K562 (cell line): ENCODE measurements at regions not wholly inside any gene's neighbourhood (a gene's known extent, or its start where the extent isn't known, plus 50 kb on each side); places are given as distances from the start of the nearest gene placed in this dataset.
A peak's percentile ranks its signal among the peaks of the same experiment; 100 is the strongest.

Source experiments
- ATF2 ChIP-seq: sonication (generic); formaldehyde crosslinking; IDR thresholded peaks from 2 replicates; pipeline ENCODE4 v1.8.1; 2022; ENCODE audit warnings: missing genetic modification reagents
- BACH1 ChIP-seq: fragments of 200-800 bp; sonication (Bioruptor generic); IDR thresholded peaks from 2 replicates; pipeline ENCODE4 v1.6.1; 2016; ENCODE audit warnings: missing genetic modification characterization, missing compliant biosample characterization
- BRCA1 ChIP-seq, 2 experiments: fragments of 450-650 bp in 1 of 2; sonication (generic) in 1 of 2; formaldehyde crosslinking in 1 of 2; IDR thresholded peaks; 2 replicates each; pipeline versions ENCODE4 v1.5.0 to v1.6.1; 2017 to 2020; ENCODE audit warnings: mild to moderate bottlenecking in 1 of 2, missing genetic modification reagents in 1 of 2
- C11orf30 ChIP-seq: fragments of 450-650 bp; IDR thresholded peaks from 2 replicates; pipeline ENCODE4 v1.6.1; 2016; ENCODE audit warnings: low read depth, mild to moderate bottlenecking
- COPS2 ChIP-seq: fragments of 450-650 bp; conservative IDR thresholded peaks from 2 replicates; pipeline ENCODE4 v1.6.1; 2016; ENCODE audit warnings: mild to moderate bottlenecking, moderate library complexity
- ELF4 ChIP-seq: fragments of 450-650 bp; formaldehyde crosslinking; IDR thresholded peaks from 2 replicates; pipeline ENCODE4 v1.4.0; 2022; ENCODE audit warnings: missing genetic modification characterization
- GATA2 ChIP-seq: sonication (generic); formaldehyde crosslinking; IDR thresholded peaks from 2 replicates; pipeline ENCODE4 v1.4.0; 2020; ENCODE audit warnings: mild to moderate bottlenecking, missing genetic modification reagents
- KAT7 ChIP-seq: sonication (generic); formaldehyde crosslinking; IDR thresholded peaks from 2 replicates; pipeline ENCODE4 v1.8.0; 2022; ENCODE audit warnings: missing genetic modification reagents, mild to moderate bottlenecking, borderline replicate concordance
- MXD1 ChIP-seq: fragments of 250-450 bp; sonication (Bioruptor Pico); IDR thresholded peaks from 2 replicates; pipeline ENCODE4 v1.8.0; 2021; ENCODE audit warnings: borderline replicate concordance, mild to moderate bottlenecking, moderate library complexity; ENCODE audit not compliant: poor library complexity, severe bottlenecking
- SIRT6 ChIP-seq: IDR thresholded peaks from one replicate; pipeline ENCODE4 v1.6.1; 2012; ENCODE audit warnings: low read depth, mild to moderate bottlenecking, control low read depth, inconsistent platforms, low read length, moderate library complexity
- SMAD1 ChIP-seq: fragments of 150-350 bp; IDR thresholded peaks from 2 replicates; pipeline ENCODE4 v1.6.1; 2014; ENCODE audit warnings: low read length, low read depth; ENCODE audit not compliant: partially characterized antibody
- TEAD1 ChIP-seq, 2 experiments: fragments of 450-650 bp in 1 of 2; sonication (generic) in 1 of 2; formaldehyde crosslinking; IDR thresholded peaks; 2 replicates each; pipeline versions ENCODE4 v1.4.0 to v1.8.0; 2020 to 2022; ENCODE audit warnings: mild to moderate bottlenecking in 2 of 2, missing genetic modification reagents in 1 of 2
- ZFP36 ChIP-seq: fragments of 150-350 bp; IDR thresholded peaks from 2 replicates; pipeline ENCODE4 v1.6.1; 2018; ENCODE audit warnings: low read length, low read depth; ENCODE audit not compliant: partially characterized antibody
- ZNF212 ChIP-seq: fragments of 450-650 bp; formaldehyde crosslinking; IDR thresholded peaks from 2 replicates; pipeline ENCODE4 v1.4.0; 2020; ENCODE audit warnings: mild to moderate bottlenecking
- TF ChIP-seq, protein P1 (sequence below): IDR thresholded peaks from 2 replicates; pipeline ENCODE4 v1.6.1; 2011; ENCODE audit warnings: borderline replicate concordance, low read depth, mild to moderate bottlenecking, moderate library complexity, low read length; ENCODE audit not compliant: insufficient read depth, poor library complexity, severe bottlenecking
- TF ChIP-seq, protein P2 (sequence below): fragments of 250-450 bp; sonication (Bioruptor Pico); IDR thresholded peaks from 2 replicates; pipeline ENCODE4 v1.4.0; 2020; ENCODE audit warnings: borderline replicate concordance
- TF ChIP-seq, protein P3 (sequence below): fragments of 450-650 bp; formaldehyde crosslinking; IDR thresholded peaks from 2 replicates; pipeline ENCODE4 v1.4.0; 2020; ENCODE audit warnings: mild to moderate bottlenecking, mixed read lengths
- TF ChIP-seq, protein P4 (sequence below): fragments of 450-650 bp; IDR thresholded peaks from 2 replicates; pipeline ENCODE4 v1.6.1; 2018; ENCODE audit warnings: mild to moderate bottlenecking, low read depth; ENCODE audit not compliant: partially characterized antibody
- TF ChIP-seq, protein P5 (sequence below): fragments of 250-450 bp; sonication (Bioruptor Pico); IDR thresholded peaks from 2 replicates; pipeline ENCODE4 v1.5.0; 2021

DNA sequence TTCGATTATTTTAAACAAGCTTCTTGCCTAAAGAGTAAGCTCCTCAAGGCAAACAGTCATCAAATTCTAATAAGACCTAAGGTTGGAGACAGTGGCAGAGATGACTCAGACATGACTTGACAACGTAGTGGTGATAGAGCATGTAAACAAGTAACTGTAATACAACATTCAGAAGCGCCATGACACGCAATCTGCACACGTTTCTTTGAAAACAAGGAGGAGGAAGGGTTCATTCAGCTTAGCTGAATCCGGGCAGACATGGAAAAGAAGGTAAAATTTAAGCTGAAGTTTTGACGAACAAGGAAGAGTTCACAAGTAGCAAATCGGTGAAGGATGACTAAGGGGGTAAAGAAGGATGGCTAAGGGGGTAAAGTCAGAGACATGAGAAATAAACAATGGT, 152.4 kb upstream of the ZC3H12C start (continued):
- TF ChIP-seq, protein P1, sequence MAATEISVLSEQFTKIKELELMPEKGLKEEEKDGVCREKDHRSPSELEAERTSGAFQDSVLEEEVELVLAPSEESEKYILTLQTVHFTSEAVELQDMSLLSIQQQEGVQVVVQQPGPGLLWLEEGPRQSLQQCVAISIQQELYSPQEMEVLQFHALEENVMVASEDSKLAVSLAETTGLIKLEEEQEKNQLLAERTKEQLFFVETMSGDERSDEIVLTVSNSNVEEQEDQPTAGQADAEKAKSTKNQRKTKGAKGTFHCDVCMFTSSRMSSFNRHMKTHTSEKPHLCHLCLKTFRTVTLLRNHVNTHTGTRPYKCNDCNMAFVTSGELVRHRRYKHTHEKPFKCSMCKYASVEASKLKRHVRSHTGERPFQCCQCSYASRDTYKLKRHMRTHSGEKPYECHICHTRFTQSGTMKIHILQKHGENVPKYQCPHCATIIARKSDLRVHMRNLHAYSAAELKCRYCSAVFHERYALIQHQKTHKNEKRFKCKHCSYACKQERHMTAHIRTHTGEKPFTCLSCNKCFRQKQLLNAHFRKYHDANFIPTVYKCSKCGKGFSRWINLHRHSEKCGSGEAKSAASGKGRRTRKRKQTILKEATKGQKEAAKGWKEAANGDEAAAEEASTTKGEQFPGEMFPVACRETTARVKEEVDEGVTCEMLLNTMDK: no peak
- TF ChIP-seq ZFP36 (no peak), TEAD1 (CRISPR knock-in tag; IDR thresholded peaks at IDR 0.05) (no peak), BRCA1 (IDR thresholded peaks at IDR 0.05) (no peak), BRCA1 (CRISPR knock-in tag; IDR thresholded peaks at IDR 0.05) (no peak), ATF2 (no peak), COPS2 (no peak), SMAD1 (no peak), MXD1 (CRISPR knock-in tag) (no peak), ZNF212 (CRISPR knock-in tag) (no peak), GATA2 (CRISPR knock-in tag) (no peak), BACH1 (tag) (peak; percentile 91), SIRT6 (no peak), KAT7 (CRISPR knock-in tag) (no peak), C11orf30 (peak; percentile 73), ELF4 (no peak)
- TF ChIP-seq, protein P2, sequence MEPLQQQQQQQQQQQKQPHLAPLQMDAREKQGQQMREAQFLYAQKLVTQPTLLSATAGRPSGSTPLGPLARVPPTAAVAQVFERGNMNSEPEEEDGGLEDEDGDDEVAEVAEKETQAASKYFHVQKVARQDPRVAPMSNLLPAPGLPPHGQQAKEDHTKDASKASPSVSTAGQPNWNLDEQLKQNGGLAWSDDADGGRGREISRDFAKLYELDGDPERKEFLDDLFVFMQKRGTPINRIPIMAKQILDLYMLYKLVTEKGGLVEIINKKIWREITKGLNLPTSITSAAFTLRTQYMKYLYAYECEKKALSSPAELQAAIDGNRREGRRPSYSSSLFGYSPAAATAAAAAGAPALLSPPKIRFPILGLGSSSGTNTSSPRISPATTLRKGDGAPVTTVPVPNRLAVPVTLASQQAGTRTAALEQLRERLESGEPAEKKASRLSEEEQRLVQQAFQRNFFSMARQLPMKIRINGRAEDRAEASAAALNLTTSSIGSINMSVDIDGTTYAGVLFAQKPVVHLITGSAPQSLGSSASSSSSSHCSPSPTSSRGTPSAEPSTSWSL (CRISPR knock-in tag): no peak
- TF ChIP-seq, protein P3, sequence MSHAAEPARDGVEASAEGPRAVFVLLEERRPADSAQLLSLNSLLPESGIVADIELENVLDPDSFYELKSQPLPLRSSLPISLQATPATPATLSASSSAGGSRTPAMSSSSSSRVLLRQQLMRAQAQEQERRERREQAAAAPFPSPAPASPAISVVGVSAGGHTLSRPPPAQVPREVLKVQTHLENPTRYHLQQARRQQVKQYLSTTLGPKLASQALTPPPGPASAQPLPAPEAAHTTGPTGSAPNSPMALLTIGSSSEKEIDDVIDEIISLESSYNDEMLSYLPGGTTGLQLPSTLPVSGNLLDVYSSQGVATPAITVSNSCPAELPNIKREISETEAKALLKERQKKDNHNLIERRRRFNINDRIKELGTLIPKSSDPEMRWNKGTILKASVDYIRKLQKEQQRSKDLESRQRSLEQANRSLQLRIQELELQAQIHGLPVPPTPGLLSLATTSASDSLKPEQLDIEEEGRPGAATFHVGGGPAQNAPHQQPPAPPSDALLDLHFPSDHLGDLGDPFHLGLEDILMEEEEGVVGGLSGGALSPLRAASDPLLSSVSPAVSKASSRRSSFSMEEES: no peak
- TF ChIP-seq, protein P4, sequence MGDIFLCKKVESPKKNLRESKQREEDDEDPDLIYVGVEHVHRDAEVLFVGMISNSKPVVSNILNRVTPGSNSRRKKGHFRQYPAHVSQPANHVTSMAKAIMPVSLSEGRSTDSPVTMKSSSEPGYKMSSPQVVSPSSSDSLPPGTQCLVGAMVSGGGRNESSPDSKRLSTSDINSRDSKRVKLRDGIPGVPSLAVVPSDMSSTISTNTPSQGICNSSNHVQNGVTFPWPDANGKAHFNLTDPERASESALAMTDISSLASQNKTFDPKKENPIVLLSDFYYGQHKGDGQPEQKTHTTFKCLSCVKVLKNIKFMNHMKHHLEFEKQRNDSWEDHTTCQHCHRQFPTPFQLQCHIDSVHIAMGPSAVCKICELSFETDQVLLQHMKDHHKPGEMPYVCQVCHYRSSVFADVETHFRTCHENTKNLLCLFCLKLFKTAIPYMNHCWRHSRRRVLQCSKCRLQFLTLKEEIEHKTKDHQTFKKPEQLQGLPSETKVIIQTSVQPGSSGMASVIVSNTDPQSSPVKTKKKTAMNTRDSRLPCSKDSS: no peak
- TF ChIP-seq, protein P5, sequence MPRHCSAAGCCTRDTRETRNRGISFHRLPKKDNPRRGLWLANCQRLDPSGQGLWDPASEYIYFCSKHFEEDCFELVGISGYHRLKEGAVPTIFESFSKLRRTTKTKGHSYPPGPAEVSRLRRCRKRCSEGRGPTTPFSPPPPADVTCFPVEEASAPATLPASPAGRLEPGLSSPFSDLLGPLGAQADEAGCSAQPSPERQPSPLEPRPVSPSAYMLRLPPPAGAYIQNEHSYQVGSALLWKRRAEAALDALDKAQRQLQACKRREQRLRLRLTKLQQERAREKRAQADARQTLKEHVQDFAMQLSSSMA (CRISPR knock-in tag): no peak
